Activated effector memory CD4-positive, alpha-beta T cell treated with anti-CD3 and anti-CD28 coated beads, Interleukin-2, amount 50 U/mL, for 16 hours (primary cell): ENCODE measurements at regions not wholly inside any gene's neighbourhood (a gene's known extent, or its start where the extent isn't known, plus 50 kb on each side); places are given as distances from the start of the nearest gene placed in this dataset.

Source experiments
- DNase-seq: peaks from one replicate; pipeline ENCODE4 v3.0.0-alpha.2; 2020

GRCh38 chr7:63008366-63008765, 990.3 kb upstream of the ZNF722 start:
- no peak for DNase-seq

DNA sequence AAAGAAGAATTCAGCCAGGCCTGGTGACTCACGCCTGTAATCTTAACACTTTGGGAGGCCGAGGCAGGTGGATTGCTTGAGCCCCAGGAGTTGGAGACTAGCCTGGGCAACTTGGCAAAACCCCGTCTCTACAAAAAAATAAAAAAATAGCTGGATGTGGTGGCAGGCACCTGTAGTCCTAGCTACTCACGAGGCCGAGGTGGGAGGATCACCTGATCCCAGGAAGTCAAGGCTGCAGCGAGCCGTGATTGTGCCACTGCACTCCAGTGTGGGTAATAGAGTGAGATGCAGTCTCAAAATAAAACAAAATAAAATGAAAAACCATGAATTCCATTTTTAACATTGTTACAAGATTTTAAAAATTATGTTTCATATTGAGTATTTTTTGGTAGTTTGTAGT, 988.9 kb upstream of the ZNF722 start:
- no peak for DNase-seq

DNA sequence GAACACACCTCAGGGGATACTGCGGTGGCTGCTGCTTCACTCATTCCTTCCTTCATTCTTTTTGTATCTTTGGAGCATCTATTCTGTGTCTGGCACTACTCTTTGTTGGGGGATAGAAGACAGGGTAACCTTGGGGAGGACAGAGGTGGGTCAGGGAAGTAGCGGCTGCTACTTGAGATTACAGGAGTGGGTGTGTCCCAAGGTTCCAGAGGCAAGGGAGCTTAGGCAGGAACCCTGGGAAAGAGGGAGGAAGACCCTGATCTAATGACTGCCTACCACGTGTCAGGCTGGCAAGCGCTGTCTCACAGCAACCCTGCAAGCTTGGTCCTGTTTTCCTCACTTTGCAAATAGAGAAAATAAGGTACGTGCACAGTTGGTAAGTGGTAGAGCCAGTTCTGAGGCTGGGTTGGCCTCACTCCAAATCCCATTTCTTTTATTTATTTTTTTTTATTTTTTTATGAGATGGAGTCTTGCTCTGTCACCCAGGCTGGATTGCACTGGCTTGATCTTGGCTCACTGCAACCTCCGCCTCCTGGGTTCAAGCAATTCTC, 985.9 kb upstream of the ZNF722 start:
- DNase-seq, result no peak

DNA sequence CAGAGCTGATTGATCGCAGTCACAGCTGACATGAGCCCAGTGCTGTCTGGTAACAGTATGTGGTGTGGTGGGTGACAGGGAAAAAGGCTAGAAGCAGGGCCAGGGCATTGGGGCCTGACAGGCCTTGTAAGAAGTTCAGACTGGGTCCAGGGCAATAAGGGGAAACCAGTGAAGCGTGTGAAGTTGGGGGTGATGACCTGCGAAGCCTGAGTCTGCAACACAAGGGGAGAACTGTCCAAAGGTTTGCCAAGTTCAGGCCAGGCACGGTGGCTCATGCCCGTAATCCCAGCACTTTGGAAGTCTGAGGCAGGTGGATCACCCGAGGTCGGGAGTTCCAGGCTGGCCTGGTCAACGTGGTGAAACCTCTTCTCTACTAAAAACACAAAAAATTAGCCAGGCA, 983.9 kb upstream of the ZNF722 start:
- DNase-seq, result no peak

DNA sequence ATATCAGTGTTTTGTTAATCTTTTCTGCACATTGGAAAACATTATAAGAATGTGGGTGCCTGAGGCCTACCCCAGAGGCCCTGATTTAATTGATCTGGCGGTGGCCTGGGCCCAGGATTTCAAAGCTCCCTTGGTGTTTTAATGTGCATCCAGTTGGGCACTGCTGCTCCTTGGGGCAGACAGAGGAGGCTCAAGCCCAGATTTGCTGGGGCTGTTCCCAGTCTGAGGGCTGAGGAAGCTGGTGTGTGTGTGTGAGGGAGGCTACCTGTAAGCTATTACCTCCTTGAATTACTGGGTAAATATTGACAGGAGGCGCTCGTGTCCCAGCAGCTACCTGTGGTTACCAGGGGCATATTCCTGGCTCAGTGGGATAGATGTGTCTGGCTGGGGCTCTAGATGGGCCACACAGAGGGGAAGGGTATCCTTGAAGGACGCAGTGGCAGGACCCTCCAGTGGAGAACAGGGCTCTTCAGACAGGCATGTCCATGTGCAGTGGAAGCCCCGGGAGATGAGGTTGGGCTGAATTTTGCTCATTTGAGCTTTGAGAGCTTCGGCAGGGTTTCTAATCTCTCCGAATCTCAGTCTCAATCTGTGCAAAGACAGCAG, 975.4 kb upstream of the ZNF722 start:
- DNase-seq, result no peak

DNA sequence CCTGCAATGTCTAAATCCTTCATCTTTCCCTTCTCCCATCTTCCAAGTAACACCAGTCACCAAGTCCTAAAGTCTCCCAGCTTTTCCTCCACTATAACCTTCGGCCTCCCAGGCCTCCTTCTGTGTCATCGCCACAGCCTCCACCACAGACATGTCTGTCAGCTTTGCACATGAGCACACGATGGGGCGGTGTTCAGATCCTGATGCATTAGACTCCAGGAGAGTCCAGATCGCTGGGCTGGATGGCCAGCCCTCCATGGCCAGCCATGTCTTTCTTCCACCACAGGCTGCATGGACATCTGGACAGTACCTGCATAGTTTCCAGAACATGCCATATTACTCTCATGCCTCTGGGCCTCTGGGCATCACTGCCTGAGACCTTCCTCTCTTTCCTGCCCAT, 974.2 kb upstream of the ZNF722 start:
- DNase-seq, result no peak

- DNase-seq, result no peak
These were observed 972.8 kb upstream of the ZNF722 start for GRCh38 chr7:63025815-63026214.

GRCh38 chr7:63027075-63027474, 971.6 kb upstream of the ZNF722 start:
- no peak for DNase-seq

GRCh38 chr7:63028376-63029206, 970.1 kb upstream of the ZNF722 start:
- DNase-seq, result no peak

DNA sequence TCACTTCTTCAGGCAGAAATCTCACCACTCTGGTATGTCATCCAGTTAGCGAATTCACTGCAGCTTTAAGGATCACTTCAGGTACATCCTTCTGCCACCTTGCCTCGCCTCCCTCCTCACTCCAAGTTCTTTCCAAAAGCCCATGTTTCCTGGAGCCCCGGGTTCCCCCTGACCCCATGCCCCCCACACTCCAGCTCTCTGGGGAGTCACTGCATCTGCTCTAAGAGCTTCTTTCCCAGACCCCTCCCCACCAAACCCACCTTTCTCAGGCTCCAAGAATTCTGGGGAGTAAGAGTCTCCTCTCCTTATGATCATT, 969.5 kb upstream of the ZNF722 start:
- DNase-seq, result no peak

DNA sequence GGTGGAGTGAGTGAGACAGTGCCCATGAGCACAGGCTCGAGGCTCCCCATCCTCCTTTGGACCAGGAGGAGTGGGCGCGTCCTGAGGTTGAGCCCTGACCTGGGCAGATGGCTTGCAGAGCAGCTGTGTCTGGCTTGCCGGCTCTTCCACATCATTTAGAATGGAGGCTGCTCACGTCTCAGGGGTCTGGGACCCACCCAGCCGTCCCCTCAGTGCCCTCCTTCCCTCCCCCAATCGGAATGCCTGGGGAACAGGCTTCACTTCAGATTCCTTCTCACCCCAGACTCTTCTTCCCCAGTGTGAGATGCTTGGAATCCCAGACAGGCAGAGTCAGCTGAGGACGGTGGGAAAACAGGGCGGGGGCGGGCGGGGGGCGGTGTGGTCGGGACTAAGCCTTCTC, 968.6 kb upstream of the ZNF722 start:
- DNase-seq, result no peak

GRCh38 chr7:63031838-63032436, 966.7 kb upstream of the ZNF722 start:
- no peak for DNase-seq

GRCh38 chr7:63037242-63037641, 961.4 kb upstream of the ZNF722 start:
- DNase-seq, result no peak

- no peak for DNase-seq
These were observed 959.7 kb upstream of the ZNF722 start for GRCh38 chr7:63038987-63039386.

DNA sequence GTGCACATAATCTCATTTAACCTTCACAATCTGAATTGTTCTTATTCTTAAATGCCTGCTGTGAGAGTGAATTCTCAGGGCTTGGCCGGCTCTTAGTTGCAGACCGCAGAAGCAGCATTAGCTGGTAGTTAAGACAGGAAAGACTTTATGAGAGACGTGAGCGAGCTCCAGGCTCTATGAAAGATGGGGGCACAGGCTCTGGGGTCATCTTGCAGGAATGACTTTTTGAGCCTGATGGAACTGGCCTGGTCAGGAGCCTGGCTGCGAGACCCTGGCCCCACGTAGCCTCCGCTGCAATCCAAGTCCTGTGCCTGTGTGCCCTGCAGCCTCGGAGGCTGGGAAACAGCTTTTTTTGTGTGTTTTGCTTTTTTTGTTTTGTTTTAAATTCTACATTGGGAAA, 958.8 kb upstream of the ZNF722 start:
- DNase-seq, result no peak

- DNase-seq, result no peak
These were observed 958.3 kb upstream of the ZNF722 start for GRCh38 chr7:63040336-63040735.

- DNase-seq, result no peak
These were observed 957.6 kb upstream of the ZNF722 start for GRCh38 chr7:63040966-63041610.

DNA sequence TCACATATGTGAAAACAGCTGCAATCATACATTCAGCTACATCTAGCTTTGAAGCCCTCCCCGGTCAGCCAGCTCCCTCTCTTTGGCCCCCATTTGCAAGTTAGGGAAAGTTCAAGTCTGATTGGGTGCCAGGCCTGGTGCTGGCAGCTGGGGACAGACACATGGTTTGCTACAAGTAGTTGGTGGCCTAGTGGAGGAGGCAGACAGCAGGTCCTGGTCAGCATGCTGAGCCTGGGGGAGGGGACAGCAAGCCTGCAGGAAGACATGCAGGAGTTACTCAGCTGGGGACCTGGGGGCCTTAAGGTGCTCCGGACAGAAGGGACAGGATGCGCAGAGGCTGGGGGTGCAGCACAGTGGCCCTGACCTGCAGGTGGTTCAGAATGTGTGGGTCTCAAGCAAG, 956.9 kb upstream of the ZNF722 start:
- DNase-seq, result no peak

DNA sequence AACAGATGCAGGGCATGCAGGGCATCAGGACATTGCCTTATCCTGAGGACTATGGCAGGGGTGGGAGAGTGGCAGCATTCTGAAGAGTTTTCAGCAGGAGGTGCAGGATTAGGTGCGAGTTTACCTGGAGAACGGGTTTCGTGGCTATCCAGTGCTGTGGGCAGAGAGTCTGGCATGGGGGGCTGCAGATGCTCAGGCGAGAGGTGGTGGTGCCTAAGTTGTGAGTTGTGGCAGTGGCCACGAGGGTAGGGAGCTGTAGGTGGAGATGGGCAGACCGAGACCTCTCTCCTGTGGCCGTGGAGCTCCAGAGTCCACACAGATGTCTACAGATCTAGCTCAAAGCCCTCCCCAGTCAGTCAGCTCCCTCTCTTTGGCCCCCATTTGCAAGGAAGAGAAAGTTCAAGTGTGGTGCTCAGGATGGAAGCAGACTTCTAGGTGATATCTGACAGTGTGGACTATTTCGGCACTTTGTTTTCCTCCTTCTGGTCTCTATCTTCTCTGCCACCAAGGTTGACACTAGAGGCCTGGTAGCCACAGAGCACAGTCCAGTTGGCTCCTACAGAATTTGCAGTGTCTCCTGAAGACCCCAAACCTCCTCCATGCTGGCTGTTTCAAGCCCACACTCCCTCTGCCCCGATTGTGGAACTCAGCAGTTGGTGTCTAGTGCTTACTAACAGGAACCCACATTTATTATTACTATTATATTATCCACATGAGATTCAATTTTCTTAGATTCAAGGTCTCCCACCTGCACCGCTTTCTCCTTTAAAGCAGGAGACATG, 955.7 kb upstream of the ZNF722 start:
- no peak for DNase-seq

GRCh38 chr7:63043657-63044543, 954.7 kb upstream of the ZNF722 start:
- no peak for DNase-seq

DNA sequence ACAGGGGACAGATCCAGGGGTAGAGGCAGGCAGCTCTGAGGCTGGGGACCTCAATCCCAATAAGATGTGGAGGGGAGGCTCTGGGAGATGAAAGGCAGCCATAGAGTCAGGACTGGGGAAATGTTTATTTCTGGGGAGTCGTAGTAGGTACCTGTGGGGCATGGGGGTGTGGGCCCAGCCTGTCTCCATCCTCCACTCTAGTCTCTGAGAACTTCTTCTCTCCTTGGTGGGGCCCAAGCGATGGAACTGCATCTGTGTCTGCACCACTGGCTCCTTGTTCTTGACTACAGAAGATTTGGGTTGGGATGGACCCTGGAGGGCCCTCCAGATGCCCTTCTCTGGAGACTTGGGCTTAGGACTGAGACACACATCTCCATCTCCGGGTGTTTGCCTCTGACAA, 953.9 kb upstream of the ZNF722 start:
- DNase-seq, result no peak

DNA sequence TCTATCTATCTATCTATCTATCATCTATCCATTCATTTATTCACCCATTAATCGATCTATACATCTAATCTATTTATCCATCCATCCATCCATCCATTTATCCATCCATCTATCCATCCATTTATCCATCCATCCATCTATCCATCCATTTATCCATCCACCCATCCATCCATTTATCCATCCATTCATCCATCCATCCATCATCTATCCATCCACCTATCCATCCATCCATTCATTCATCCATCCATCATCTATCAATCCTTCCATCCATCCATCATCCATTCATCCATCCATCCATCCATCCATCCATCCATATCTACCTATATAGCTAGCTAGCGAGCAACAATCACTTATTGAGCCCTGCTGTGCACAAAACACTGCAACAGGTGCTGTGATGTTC, 953.1 kb upstream of the ZNF722 start:
- DNase-seq, result no peak
